ENCODE measurements at regions not wholly inside any gene's neighbourhood (a gene's known extent, or its start where the extent isn't known, plus 50 kb on each side); places are given as distances from the start of the nearest gene placed in this dataset.

GRCh38 chr17:79671085-79671694 is 59.6 kb upstream of the ENPP7 start:
- Histone ChIP-seq H3K9me3 (peaks cover 16 to 19% of the 10 kb centered on the region in 2 donors), H3K4me3 (no peak overlapping the region), H3K4me1 (no peaks in the 10 kb centered on the region), H3K27ac (no peak overlapping the region), H3K27me3 (peaks cover 0 to 62% of the 10 kb centered on the region in 2 donors), H3K36me3 (no peaks in the 10 kb centered on the region)
- DNase-seq (ENCODE audit: low spot score in 2 of 2): peak in 1 of 2 donors; percentile 41
- no peak for TF ChIP-seq POLR2AphosphoS5 (IDR thresholded peaks at IDR 0.05)
- TF ChIP-seq POLR2A (IDR thresholded peaks at IDR 0.05): no peak
- TF ChIP-seq CTCF (IDR thresholded peaks at IDR 0.05): no peak
- intact Hi-C loops (cut with DNase I; ENCODE audit: low total_unique reads): no loop called here

- peaks cover 0 to 59% of the 10 kb centered on the region in 2 donors for H3K27me3 ChIP-seq
- peak in 1 of 2 donors; percentile 28 for DNase-seq (ENCODE audit: low spot score in 2 of 2)
- TF ChIP-seq POLR2AphosphoS5 (IDR thresholded peaks at IDR 0.05) (no peak), POLR2A (IDR thresholded peaks at IDR 0.05) (no peak)
- H3K4me3 ChIP-seq: no peak overlapping the region
- intact Hi-C loops (cut with DNase I; ENCODE audit: low total_unique reads): no loop called here
- H3K9me3 ChIP-seq: peaks cover 16 to 19% of the 10 kb centered on the region in 2 donors
- no peaks in the 10 kb centered on the region for H3K36me3 ChIP-seq
- H3K27ac ChIP-seq: no peak overlapping the region
- no peaks in the 10 kb centered on the region for H3K4me1 ChIP-seq
These were observed 59.8 kb upstream of the RBFOX3 start for GRCh38 chr17:79670537-79671084.

- Histone ChIP-seq H3K36me3 (no peaks in the 10 kb centered on the region), H3K4me1 (no peaks in the 10 kb centered on the region), H3K4me3 (no peak overlapping the region), H3K9me3 (peaks cover 15 to 19% of the 10 kb centered on the region in 2 donors), H3K27me3 (peaks cover 0 to 52% of the 10 kb centered on the region in 2 donors), H3K27ac (no peak overlapping the region)
- no peak for TF ChIP-seq CTCF (IDR thresholded peaks at IDR 0.05)
- TF ChIP-seq POLR2AphosphoS5 (IDR thresholded peaks at IDR 0.05): no peak
- intact Hi-C loops (cut with DNase I; ENCODE audit: low total_unique reads): no loop called here
- peak in 1 of 2 donors; percentile 34 for DNase-seq (ENCODE audit: low spot score in 2 of 2)
These were observed 59.0 kb upstream of the RBFOX3 start for GRCh38 chr17:79669861-79670260.

- peak in 1 of 2 donors; percentile 43 for DNase-seq (ENCODE audit: low spot score in 2 of 2)
- H3K9me3 ChIP-seq: peaks cover 8 to 10% of the 10 kb centered on the region in 2 donors
- no peak overlapping the region for H3K27ac ChIP-seq
- intact Hi-C loops (cut with DNase I; ENCODE audit: low total_unique reads): no loop called here
- TF ChIP-seq POLR2A (IDR thresholded peaks at IDR 0.05): no peak
- TF ChIP-seq POLR2AphosphoS5 (IDR thresholded peaks at IDR 0.05): no peak
- no peak for TF ChIP-seq CTCF (IDR thresholded peaks at IDR 0.05)
- no peaks in the 10 kb centered on the region for H3K36me3 ChIP-seq
- no peaks in the 10 kb centered on the region for H3K4me1 ChIP-seq
- H3K4me3 ChIP-seq: no peak overlapping the region
- H3K27me3 ChIP-seq: peaks cover 0 to 43% of the 10 kb centered on the region in 2 donors
These were observed 57.7 kb upstream of the RBFOX3 start for GRCh38 chr17:79668344-79669250.

GRCh38 chr17:79667746-79668145 is 56.9 kb upstream of the RBFOX3 start:
- peaks cover 0 to 38% of the 10 kb centered on the region in 2 donors for H3K27me3 ChIP-seq
- H3K36me3 ChIP-seq: no peaks in the 10 kb centered on the region
- H3K27ac ChIP-seq: no peak overlapping the region
- intact Hi-C loops (cut with DNase I; ENCODE audit: low total_unique reads): no loop called here
- TF ChIP-seq CTCF (IDR thresholded peaks at IDR 0.05): no peak
- no peak for TF ChIP-seq POLR2AphosphoS5 (IDR thresholded peaks at IDR 0.05)
- TF ChIP-seq POLR2A (IDR thresholded peaks at IDR 0.05): no peak
- H3K9me3 ChIP-seq: peaks cover 1 to 2% of the 10 kb centered on the region in 2 donors
- H3K4me1 ChIP-seq: no peaks in the 10 kb centered on the region
- peak in 1 of 2 donors; percentile 15 for DNase-seq (ENCODE audit: low spot score in 2 of 2)
- no peak overlapping the region for H3K4me3 ChIP-seq

Measured in breast epithelium (tissue), 4 donors.